ENCODE measurements at regions not wholly inside any gene's neighbourhood (a gene's known extent, or its start where the extent isn't known, plus 50 kb on each side); places are given as distances from the start of the nearest gene placed in this dataset.

- ChIA-PET POLR2A (no interaction called here), CTCF (interaction anchor here (1.3 kb wide), 1 partner anchor 8 kb away, joined by 3 read pairs; no protein-coding TSS in a partner anchor)
- TF ChIP-seq, protein P1, sequence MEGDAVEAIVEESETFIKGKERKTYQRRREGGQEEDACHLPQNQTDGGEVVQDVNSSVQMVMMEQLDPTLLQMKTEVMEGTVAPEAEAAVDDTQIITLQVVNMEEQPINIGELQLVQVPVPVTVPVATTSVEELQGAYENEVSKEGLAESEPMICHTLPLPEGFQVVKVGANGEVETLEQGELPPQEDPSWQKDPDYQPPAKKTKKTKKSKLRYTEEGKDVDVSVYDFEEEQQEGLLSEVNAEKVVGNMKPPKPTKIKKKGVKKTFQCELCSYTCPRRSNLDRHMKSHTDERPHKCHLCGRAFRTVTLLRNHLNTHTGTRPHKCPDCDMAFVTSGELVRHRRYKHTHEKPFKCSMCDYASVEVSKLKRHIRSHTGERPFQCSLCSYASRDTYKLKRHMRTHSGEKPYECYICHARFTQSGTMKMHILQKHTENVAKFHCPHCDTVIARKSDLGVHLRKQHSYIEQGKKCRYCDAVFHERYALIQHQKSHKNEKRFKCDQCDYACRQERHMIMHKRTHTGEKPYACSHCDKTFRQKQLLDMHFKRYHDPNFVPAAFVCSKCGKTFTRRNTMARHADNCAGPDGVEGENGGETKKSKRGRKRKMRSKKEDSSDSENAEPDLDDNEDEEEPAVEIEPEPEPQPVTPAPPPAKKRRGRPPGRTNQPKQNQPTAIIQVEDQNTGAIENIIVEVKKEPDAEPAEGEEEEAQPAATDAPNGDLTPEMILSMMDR (IDR thresholded peaks at IDR 0.05; ENCODE audit: control extremely low read depth, extremely low read depth, low read depth, missing control alignments), result no peak
- DNase-seq (ENCODE audit: extremely low spot score), result no peak
Observed at GRCh38 chr7:155969192-155969929, 157.1 kb upstream of the SHH start.

GRCh38 chr7:155965010-155965409, 152.7 kb upstream of the SHH start:
- ChIA-PET CTCF (interaction anchor here (1.1 kb wide), 1 partner anchor 8 kb away, joined by 3 read pairs; no protein-coding TSS in a partner anchor), POLR2A (no interaction called here)
- DNase-seq (ENCODE audit: extremely low spot score), result no peak
- TF ChIP-seq, protein P1 (IDR thresholded peaks at IDR 0.05; ENCODE audit: control extremely low read depth, extremely low read depth, low read depth, missing control alignments), result no peak

DNA sequence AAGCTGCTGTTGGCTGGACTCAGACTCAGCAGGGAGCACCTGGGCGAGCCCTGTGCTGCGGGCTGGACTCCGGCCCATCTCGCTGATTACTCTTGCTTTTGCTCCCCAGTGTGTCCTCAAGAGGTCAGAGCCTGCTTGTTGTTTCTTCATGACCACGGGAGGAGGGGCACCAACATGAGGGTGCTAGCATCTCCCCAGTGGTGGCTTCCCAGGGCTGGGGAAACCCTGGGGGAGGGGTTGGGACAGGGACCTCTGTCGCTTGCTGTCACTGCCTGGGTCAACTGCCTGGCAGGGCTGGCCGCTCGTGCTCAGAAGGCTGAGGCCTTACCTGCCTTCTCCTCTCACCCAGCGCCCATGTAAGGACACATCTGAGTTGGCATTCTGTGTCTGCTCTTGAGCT, 152.3 kb upstream of the SHH start:
- CTCF ChIA-PET, result interaction anchor here (1.1 kb wide), 1 partner anchor 9 kb away, joined by 3 read pairs; no protein-coding TSS in a partner anchor
- POLR2A ChIA-PET, result no interaction called here
- TF ChIP-seq, protein P1 (IDR thresholded peaks at IDR 0.05; ENCODE audit: control extremely low read depth, extremely low read depth, low read depth, missing control alignments), result no peak
- no peak for DNase-seq (ENCODE audit: extremely low spot score)

DNA sequence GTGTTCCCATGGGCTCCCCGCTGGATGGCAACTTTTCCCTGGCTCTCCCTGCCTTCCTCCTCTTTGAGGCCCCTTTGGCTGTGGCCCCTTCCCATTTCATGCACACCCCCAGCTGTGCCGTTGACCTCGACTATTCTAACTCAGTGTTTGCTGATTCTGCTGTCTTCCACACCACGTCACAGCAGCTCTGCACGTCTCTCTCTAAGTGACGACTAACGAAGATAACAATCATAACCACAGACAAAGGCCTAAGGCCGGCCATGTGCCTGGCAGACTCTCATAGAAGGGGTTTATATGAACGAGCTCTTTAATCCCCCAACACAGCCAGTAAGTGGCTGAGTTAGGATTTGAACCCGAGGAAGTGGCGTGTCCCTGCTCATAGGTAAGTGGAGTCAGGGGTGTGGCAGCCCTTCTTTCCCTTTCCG, 151.5 kb upstream of the SHH start:
- CTCF ChIA-PET, result no interaction called here
- DNase-seq (ENCODE audit: extremely low spot score), result no peak
- POLR2A ChIA-PET, result no interaction called here
- TF ChIP-seq, protein P1 (IDR thresholded peaks at IDR 0.05; ENCODE audit: control extremely low read depth, extremely low read depth, low read depth, missing control alignments), result no peak

- ChIA-PET POLR2A (no interaction called here), CTCF (no interaction called here)
- no peak for DNase-seq (ENCODE audit: extremely low spot score)
- TF ChIP-seq, protein P1 (IDR thresholded peaks at IDR 0.05; ENCODE audit: control extremely low read depth, extremely low read depth, low read depth, missing control alignments), result no peak
Observed at GRCh38 chr7:155963356-155963755, 151.1 kb upstream of the SHH start.

DNA sequence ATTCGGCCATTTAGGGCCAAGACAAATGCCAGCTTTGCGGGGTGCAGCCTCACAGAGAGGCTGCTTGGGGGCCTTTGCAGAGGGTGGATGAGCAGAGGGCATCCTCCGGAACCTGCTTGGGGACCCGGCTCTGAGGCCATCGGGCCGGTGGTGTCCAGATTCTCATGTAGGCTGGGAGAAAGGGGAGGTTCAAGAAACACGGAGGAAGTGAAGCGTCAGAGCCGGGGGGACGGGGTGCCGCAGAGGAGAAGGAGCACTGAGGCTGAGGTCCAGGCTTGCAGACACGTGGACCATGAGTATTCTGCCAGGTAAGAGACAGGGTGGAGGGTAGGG, 150.7 kb upstream of the SHH start:
- ChIA-PET POLR2A (no interaction called here), CTCF (no interaction called here)
- TF ChIP-seq, protein P1 (IDR thresholded peaks at IDR 0.05; ENCODE audit: control extremely low read depth, extremely low read depth, low read depth, missing control alignments), result no peak

More for the DNA sequence above, 150.7 kb upstream of the SHH start:
- DNase-seq (ENCODE audit: extremely low spot score), result no peak
